ENCODE measurements at regions not wholly inside any gene's neighbourhood (a gene's known extent, or its start where the extent isn't known, plus 50 kb on each side); places are given as distances from the start of the nearest gene placed in this dataset.

GRCh38 chr11:119779195-119780071, 50.4 kb upstream of the NECTIN1 start:
- TF ChIP-seq POLR2A (IDR thresholded peaks at IDR 0.05) (no peak), CTCF (IDR thresholded peaks at IDR 0.05) (no peak)
